H1 (cell line): ENCODE measurements at regions not wholly inside any gene's neighbourhood (a gene's known extent, or its start where the extent isn't known, plus 50 kb on each side); places are given as distances from the start of the nearest gene placed in this dataset.

ENCODE experiments used
- BRCA1 ChIP-seq: IDR thresholded peaks from 2 replicates; pipeline ENCODE4 v1.6.1; 2012; ENCODE audit warnings: low read depth, low read length, improper control_type of control experiment
- GABPA ChIP-seq: IDR thresholded peaks from 2 replicates; pipeline ENCODE4 v1.6.1; 2011; ENCODE audit warnings: mild to moderate bottlenecking, low read length, moderate library complexity, borderline replicate concordance; ENCODE audit not compliant: insufficient read depth
- JUN ChIP-seq: IDR thresholded peaks from 2 replicates; pipeline ENCODE4 v1.6.1; 2011; ENCODE audit warnings: low read depth, mild to moderate bottlenecking, improper control_type of control experiment, low read length
- SRF ChIP-seq: IDR thresholded peaks from 2 replicates; pipeline ENCODE4 v1.6.1; 2011; ENCODE audit warnings: mild to moderate bottlenecking, low read depth, low read length, moderate library complexity
- TF ChIP-seq, protein P1 (sequence below): fragments of 300-600 bp; sonication (generic); IDR thresholded peaks from 2 replicates; pipeline ENCODE4 v1.7.1; 2012; ENCODE audit warnings: low read length, moderate library complexity, mild to moderate bottlenecking, inconsistent platforms; ENCODE audit not compliant: insufficient replicate concordance

DNA sequence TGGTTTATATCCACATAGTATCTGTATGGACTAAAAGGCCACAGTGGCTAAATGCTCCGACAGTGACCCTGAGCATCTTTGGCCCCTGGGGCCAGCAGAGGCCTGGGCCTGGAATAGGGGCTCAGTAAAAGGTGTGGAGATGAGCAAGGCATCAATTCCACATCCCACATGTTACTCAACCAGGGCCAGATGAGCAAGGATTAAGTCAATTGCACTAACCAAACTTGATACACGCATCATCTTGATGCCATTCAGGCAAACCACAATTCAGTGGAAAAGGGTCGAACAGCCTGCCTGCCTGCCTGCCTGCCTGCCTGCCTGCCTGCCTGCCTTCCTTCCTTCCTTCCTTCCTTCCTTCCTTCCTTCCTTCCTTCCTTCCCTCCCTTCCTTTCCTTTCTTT is 53.5 kb upstream of the DNAJA2 start (continued):
- TF ChIP-seq, protein P1, sequence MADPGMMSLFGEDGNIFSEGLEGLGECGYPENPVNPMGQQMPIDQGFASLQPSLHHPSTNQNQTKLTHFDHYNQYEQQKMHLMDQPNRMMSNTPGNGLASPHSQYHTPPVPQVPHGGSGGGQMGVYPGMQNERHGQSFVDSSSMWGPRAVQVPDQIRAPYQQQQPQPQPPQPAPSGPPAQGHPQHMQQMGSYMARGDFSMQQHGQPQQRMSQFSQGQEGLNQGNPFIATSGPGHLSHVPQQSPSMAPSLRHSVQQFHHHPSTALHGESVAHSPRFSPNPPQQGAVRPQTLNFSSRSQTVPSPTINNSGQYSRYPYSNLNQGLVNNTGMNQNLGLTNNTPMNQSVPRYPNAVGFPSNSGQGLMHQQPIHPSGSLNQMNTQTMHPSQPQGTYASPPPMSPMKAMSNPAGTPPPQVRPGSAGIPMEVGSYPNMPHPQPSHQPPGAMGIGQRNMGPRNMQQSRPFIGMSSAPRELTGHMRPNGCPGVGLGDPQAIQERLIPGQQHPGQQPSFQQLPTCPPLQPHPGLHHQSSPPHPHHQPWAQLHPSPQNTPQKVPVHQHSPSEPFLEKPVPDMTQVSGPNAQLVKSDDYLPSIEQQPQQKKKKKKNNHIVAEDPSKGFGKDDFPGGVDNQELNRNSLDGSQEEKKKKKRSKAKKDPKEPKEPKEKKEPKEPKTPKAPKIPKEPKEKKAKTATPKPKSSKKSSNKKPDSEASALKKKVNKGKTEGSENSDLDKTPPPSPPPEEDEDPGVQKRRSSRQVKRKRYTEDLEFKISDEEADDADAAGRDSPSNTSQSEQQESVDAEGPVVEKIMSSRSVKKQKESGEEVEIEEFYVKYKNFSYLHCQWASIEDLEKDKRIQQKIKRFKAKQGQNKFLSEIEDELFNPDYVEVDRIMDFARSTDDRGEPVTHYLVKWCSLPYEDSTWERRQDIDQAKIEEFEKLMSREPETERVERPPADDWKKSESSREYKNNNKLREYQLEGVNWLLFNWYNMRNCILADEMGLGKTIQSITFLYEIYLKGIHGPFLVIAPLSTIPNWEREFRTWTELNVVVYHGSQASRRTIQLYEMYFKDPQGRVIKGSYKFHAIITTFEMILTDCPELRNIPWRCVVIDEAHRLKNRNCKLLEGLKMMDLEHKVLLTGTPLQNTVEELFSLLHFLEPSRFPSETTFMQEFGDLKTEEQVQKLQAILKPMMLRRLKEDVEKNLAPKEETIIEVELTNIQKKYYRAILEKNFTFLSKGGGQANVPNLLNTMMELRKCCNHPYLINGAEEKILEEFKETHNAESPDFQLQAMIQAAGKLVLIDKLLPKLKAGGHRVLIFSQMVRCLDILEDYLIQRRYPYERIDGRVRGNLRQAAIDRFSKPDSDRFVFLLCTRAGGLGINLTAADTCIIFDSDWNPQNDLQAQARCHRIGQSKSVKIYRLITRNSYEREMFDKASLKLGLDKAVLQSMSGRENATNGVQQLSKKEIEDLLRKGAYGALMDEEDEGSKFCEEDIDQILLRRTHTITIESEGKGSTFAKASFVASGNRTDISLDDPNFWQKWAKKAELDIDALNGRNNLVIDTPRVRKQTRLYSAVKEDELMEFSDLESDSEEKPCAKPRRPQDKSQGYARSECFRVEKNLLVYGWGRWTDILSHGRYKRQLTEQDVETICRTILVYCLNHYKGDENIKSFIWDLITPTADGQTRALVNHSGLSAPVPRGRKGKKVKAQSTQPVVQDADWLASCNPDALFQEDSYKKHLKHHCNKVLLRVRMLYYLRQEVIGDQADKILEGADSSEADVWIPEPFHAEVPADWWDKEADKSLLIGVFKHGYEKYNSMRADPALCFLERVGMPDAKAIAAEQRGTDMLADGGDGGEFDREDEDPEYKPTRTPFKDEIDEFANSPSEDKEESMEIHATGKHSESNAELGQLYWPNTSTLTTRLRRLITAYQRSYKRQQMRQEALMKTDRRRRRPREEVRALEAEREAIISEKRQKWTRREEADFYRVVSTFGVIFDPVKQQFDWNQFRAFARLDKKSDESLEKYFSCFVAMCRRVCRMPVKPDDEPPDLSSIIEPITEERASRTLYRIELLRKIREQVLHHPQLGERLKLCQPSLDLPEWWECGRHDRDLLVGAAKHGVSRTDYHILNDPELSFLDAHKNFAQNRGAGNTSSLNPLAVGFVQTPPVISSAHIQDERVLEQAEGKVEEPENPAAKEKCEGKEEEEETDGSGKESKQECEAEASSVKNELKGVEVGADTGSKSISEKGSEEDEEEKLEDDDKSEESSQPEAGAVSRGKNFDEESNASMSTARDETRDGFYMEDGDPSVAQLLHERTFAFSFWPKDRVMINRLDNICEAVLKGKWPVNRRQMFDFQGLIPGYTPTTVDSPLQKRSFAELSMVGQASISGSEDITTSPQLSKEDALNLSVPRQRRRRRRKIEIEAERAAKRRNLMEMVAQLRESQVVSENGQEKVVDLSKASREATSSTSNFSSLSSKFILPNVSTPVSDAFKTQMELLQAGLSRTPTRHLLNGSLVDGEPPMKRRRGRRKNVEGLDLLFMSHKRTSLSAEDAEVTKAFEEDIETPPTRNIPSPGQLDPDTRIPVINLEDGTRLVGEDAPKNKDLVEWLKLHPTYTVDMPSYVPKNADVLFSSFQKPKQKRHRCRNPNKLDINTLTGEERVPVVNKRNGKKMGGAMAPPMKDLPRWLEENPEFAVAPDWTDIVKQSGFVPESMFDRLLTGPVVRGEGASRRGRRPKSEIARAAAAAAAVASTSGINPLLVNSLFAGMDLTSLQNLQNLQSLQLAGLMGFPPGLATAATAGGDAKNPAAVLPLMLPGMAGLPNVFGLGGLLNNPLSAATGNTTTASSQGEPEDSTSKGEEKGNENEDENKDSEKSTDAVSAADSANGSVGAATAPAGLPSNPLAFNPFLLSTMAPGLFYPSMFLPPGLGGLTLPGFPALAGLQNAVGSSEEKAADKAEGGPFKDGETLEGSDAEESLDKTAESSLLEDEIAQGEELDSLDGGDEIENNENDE: no peak
- TF ChIP-seq BRCA1 (no peak), GABPA (no peak), SRF (no peak), JUN (no peak)
